Stromal cell of bone marrow (primary cell): ENCODE measurements at regions not wholly inside any gene's neighbourhood (a gene's known extent, or its start where the extent isn't known, plus 50 kb on each side); places are given as distances from the start of the nearest gene placed in this dataset.
"Not testable (repeated sequence)": the region's sequence is repeated elsewhere in the genome, so short reads cannot be mapped to it uniquely, and the experiment has no call there.

Experiments used
- DNase-seq: peaks from one replicate; pipeline ENCODE4 v3.0.0-alpha.2; 2012; ENCODE audit warnings: low read depth

DNA sequence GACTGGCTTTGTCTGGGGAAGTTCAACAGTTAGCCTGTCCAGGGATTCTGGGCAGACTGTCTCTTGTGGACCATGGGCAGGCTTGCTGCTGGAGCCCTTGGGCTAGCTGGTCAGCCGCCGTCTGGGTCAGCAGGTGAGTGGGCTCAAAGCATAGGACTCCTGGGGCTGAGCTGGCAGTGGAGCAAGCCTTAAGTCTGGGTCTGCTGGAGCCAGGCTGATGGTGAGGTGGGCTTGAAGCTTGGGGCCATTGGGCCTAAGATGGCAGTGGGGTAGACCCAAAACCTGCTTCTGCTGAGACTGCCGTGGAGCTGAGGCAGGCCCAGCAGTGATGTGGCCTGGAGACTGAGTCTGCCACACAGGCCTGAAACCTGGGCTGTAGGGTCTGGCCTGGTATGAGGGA lies 645.1 kb downstream of the RAPGEF2 start:
- no peak for DNase-seq

DNA sequence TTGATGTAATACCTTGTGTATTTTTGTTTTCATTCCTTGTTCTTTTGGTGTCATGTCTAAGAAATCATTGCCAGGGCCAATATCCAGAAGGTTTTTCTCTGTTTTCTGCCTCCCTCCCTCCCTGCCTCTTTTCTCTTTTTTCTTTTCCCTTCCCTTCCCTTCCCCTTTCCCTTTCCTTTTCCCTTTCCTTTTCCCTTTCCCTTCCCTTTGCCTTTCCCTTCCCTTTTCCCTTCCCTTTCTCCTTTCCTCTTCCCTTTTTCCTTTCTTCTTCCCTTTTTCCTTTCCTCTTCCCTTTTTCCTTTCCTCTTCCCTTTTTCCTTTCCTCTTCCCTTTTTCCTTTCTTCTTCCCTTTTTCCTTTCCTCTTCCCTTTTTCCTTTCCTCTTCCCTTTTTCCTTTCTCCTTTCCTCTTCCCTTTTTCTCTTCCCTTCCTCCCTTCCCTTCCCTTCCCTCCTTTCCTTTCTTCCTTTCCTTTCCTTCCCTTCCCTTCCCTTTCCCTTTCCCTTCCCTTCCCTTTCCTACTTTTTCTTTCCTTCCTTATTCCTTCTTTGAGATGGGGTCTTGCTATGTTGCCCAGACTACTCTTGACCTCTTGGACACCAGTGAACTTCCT lies 646.1 kb downstream of the RAPGEF2 start:
- DNase-seq, result no peak

DNA sequence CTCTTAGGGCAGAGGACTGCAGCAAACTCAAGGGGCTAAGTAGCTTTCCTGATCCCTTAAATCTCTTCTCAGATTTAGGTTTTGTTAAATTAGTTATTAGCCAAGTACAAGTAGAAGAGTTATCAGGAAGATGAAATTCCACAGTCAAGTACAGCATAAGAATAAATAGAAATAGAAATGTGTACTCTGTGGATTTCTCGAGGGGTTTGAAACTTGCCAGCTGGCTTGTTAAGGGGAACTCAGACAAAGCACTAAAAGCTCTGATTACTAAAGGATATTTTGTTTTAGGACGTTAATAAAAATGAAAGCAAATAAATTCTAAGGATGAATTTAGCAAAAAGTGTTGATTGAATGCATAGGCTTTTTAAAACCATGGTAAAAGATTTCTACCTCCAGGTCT lies 654.6 kb downstream of the RAPGEF2 start:
- no peak for DNase-seq

DNA sequence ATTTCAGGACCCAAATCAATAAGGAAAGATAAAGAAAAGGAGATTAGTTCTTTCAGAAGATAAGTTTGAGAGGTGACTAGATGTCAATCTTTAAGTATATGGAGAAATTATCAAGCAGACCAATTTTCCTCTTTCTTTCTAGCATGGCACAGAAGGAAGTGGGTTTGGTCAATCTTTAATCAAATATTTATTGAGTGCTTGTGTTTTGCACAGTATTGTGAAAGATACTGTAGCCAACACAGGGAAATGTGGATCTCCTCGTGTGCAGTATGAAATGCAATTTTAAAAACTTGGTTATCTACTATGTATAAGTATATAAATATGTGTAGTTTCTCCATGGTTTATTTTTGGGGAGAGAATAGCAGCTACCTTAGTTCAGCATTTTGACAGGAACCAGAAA lies 655.2 kb downstream of the RAPGEF2 start:
- DNase-seq, result no peak

DNA sequence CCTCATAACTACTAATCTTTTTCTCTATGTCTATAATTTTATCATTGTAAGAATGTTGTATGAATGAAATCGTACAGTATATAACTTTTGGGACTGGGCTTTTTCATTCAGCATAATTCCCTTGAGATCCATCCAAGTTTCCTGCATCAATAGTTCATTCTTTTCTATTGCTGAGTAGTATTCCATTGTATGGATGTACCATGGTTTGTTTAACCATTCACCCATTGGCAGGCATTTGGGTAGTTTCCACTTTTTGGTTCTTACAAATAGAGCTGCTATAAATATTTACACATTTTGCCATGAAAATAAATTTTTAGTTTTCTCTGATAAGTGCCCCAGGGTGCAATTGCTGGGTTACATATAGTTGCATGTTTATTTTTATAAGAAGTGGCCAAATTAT lies 659.8 kb downstream of the RAPGEF2 start:
- no peak for DNase-seq

DNA sequence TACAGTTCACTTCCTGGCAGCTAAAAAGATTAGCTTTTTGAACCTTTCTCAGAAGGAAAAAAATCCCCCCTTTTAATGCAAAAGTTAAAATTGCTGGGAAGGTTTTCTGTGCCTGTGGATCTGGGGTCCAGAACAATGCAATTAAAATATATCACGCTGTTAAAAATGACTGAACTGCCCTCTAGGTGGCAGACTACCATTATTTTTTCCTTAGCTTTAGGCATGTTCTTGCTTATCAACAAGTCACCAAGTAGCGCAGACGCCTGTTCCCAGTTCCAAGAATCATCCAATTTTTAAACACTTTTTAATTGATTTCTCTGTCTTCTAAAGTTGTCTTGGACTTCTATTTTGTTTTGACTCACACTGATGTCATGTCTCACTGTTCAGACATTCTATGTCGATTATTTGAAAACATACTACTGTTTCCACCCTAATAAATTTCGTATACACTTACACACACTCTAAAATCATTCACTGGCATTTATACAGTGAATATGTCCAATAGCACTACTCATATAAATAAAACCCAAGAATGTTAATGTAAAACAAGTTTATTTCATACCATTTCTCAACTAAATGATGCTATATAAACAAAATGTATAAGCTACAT lies 661.6 kb downstream of the RAPGEF2 start:
- peak; percentile 38 for DNase-seq

DNA sequence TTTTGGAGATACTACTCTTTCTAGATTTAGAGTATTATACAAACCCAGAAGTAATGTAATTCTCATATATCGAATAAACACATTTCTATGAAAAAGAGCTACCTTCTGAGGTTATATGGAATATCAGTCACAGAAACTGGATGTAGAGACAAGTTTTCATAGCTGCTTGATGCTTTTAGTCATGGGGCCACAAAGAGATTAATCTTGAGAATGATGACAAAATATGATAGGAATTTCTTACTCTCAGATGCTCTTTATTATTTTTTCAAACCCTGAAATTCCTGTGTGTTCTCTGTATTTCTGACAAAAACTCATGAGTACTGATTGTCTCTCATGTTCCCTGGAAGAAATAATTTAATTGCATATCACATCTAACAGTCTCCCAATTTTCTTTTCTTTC lies 662.5 kb downstream of the RAPGEF2 start:
- no peak for DNase-seq

DNA sequence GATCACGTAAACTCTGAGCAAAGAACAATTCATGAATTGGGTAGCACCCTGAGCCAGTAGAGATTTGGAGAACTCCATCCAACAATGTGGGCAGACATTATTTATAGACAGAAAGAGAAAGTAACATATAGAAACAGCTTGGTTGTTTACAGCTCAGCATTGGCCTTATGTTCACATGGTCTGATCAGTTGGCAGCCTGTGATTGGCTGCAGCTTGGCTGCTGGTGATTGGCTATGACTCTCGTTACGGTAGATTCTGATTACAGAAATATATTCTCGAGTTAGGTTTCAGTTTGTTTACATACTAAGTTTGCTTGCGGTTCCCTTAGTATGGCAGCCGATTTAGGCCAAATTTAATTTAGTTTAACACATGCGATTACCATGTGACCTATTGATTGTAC lies 663.4 kb downstream of the RAPGEF2 start:
- DNase-seq, result no peak

DNA sequence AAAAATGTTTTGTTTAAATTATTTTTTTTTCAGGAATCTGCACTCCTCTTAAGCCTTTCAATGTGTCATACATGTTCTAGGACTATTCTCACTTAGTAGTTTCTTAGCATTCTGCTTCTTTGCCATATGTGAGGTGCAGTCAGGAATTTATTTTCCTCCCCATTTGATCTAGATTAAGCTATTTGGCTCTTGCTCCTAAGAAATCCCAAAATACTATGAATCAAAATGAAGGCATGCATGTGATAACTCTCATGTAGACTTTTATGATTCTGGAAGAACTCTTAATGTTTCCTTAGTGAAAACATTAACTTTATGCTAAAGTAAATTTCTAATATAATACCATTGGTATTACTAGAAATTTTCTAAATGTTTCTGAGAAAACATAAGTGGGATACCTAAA lies 664.5 kb downstream of the RAPGEF2 start:
- no peak for DNase-seq

DNA sequence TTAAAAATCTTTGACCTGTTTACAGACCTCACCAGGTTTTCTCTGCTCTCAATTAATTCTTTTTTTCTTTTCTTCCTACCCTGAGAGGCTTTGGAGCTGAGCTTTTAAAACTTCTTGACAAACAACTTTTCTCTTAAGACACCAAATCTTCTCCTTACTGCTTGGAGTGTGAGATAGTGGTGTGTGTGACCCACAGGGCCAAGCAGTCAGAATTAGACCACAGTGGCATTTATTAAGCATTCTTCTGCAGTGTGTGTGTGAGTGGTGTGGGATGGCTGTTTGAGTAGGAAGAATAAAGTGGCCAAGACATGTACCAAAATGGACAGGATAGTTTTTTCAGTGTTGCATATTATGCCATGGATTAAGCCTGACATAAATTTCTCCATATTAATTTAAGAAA lies 665.1 kb downstream of the RAPGEF2 start:
- DNase-seq, result no peak

DNA sequence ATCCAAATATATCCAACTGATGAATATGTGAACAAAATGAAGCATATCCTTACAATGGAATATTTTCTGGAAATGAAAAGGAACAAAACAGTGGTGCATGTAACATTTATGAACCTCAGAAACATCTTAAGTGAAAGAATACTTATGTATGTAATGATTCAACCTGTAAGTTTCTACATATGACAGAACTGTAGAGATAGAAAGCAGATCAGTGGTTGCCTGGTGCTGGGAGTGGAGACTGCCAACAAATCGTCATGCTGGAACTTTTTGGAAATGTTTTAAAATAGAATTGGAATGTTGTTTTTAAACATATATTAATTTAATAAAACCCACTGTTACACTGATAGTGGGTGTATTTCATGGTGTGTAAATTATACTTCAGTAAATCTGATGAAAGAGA lies 667.5 kb downstream of the RAPGEF2 start:
- no peak for DNase-seq

DNA sequence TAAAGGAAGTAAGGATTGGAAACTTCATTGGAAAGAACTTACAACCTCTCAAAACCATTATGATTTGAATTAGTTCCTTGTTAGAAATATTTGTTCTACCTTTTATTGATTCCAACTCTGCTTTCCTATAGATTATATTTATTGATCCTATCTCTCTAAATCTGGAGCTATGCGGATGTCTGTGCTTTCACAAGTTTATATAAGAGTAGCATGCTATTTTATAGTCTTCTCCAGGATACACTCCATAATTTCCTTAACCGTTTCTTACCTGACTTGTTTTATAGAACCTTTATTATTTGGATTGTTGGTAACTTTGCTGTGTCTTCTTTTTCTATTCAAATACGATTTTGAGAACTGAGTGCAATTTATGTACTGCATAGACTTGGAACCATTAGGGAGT lies 668.1 kb downstream of the RAPGEF2 start:
- no peak for DNase-seq

DNA sequence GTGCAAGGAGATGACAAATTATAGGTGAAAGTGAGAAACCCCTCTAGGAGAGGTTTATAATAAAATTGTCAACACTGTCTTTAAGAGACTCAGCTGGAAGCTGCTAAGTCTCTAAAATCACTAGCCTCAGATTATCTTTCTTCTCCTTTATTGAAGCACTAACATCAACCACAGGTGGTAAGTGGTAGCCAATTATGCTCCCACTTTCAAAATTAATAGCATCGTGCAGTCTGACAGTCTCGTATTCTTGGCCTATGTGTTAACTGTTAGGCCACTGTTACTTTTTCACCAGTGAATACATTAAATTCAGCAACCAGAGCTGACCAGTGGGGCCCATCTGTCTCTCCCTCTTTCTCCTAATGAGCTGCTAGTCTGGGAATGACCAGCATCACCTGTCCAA lies 674.1 kb downstream of the RAPGEF2 start:
- DNase-seq, result no peak

DNA sequence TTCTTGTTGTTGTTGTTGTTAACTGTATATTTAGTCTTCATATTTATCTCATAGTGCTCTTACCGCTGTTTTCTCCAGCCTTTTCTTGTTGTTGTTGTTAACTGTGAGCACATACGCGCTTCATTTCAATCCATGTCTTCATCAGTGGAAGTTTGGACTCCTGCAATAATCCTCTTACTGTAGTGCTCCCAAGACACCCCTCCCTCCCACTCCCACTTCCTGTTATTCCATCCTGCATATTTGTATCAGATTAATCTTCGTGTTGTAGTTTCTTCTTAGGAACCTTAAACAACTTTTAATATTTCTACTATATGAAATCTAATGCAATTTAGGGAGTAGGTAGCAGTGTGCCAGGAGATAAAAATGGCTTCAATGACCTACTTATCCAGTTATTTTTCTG lies 674.8 kb downstream of the RAPGEF2 start:
- DNase-seq, result no peak

DNA sequence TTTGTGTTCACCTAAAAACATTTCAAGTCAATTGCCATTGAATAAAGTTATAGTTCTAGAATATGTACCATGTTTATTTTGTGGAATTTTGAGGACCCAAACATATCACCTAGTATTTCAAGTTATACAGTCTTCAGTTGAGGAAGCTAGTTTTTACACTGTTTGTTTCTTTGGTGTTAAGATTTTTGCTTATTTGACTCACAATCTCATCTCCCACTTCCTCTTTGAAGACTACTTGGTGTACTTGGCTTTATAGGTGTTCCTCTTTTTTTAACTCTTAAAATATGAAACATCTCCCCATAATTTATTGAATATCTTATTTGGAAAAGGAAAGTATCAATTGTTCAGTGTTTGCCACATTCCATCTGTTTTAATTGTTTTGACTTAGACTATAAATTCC lies 675.4 kb downstream of the RAPGEF2 start:
- DNase-seq, result no peak

DNA sequence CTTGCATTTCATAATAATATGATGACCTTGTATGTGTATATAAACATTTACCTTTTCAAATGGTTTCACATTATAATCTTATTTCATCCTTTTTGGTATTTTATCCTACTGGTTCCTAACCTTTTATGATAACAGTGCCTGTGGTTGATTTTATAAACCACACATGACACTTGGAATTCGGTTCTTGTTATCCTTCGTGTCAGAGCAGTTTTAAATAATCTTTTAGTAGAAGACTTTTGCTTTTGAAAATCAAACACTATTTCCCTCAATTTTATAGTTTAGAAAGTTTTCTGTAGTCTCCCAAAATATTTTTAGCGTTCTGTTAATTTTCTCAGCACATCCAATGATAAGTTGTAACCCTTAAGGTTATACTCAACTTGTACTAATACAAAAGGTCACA lies 676.8 kb downstream of the RAPGEF2 start:
- no peak for DNase-seq

DNA sequence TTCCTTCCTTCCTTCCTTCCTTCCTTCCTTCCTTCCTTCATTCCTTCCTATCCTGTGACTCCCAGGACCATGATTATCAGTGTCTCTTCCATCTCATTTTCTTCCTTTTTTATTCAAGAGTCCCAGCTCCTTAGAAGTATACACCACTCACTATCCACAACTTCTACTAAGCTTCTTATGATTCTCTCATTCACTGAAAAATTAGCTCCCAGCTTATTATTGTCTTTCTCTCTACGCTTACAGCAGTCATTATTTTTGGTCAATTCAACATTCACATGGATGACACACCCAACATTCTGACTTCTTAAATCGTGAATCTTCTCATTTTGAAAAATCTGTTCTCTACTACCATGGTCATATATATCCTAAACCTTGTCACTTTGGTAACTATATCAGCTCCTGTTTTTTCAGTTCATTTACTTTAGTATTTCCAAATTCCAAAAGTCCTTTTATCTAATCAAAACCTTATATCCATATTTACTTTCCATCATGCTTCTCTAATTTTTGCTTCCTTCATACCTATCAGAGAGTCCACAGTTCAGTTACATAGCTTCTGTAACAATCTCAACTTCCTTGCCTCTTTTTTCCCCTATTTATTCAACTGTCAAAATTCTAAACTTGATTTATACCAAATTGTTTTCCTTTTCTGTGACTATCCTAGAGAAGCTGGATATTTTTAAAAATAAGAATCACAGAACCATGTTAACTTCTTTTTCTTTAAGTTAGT lies 677.5 kb downstream of the RAPGEF2 start:
- no peak for DNase-seq

DNA sequence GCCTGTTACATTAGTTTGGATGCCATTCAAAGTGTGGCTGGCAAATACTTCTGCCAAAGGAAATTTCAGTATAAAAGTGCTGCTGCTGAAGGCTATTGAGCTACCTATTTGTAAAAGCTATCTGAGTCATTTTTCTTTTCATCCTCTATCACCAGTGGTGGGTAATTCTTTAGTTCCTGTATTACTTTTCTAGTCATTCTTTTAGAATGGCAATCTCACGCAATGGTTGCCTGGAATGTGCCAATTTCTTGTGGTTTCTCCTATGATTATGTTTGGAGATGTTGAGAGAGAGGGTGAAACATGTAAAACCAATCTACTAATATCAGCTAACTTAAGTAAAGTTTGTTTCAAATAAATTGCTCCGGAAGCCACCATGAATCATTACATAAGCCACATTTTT lies 685.0 kb downstream of the RAPGEF2 start:
- DNase-seq, result peak; percentile 25

DNA sequence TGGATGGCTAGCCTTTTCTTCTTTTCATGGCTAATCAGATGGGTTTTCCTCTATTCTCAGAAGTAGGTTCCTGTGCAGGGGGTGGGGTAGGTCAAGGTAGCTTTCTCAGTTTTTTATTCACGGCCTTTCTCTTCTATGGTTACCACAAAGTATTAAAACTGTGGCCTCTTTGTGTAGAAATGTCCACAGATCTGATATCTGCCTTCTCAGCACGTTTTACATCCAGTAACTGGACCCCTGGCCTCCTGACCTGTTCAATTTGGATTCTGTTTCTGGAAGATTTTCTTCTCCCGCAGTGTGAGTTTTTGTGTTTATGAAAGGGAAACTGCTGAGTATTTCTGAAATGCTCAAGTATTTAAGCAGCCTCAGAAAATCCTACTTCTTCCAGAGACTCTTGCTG lies 688.5 kb downstream of the RAPGEF2 start:
- DNase-seq, result no peak

DNA sequence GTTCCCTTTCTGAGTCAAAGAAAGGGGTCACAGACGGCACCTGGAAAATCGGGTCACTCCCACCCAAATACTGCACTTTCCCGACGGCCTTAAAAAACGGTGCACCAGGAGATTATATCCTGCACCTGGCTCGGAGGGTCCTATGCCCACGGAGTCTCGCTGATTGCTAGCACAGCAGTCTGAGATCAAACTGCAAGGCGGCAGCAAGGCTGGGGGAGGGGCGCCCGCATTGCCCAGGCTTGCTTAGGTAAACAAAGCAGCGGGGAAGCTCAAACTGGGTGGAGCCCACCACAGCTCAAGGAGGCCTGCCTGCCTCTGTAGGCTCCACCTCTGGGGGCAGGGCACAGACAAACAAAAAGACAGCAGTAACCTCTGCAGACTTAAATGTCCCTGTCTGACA lies 701.7 kb downstream of the RAPGEF2 start:
- not testable (repeated sequence) for DNase-seq

DNA sequence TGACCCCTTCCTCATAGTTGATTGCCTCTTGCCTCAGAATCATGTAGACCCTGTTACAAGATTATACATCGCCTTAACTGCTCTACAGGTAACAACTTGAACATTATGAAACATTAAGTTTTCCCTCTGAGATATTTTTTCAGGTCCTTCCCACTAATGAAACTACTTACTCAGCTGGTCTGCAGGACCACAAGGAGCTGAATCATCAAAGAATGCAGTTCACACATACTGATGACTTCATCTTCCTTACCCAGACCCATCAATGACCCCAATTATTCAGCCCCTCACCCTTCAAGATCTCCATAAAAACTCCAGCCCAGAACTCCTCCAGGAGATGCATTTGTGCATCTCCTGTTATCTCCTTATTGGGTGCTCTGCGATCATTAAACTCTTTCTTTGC lies 720.9 kb downstream of the RAPGEF2 start:
- no peak for DNase-seq

DNA sequence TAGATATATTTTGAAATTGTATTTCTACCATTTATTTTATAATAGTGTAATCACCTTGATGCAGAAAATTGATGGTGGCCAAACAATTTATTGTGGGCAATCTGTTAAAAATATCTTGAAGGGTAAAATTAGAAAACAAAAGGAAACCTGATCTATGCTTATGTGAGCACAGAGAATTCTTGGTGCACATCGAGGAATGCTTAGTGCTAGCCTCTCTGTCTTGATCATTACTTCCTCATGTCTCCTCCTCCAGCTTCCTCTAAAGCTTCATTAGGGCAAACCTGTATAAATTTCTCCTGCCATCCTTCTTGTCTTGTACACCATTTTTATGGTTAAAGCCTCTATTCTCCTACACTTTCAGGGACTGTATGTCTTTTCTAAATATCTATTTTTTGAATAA lies 725.8 kb downstream of the RAPGEF2 start:
- no peak for DNase-seq

DNA sequence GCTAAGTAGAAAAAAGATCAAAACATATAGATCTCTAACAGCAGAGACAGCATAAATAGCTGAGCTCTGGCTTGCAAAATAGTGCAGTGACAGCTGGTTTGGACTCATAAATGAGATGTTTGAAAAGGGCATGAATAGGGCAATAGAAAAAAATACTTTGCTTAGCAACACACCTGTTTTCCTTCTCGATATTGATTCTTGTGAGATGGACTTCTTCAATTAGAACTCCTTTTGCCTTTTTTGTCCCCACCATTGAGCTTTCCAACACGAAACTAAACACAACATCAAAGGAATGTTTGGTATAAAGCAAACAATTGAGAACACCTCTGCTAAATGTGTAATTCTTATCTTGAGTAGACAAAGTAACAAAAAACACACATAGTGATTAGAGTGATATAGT lies 726.3 kb downstream of the RAPGEF2 start:
- no peak for DNase-seq

DNA sequence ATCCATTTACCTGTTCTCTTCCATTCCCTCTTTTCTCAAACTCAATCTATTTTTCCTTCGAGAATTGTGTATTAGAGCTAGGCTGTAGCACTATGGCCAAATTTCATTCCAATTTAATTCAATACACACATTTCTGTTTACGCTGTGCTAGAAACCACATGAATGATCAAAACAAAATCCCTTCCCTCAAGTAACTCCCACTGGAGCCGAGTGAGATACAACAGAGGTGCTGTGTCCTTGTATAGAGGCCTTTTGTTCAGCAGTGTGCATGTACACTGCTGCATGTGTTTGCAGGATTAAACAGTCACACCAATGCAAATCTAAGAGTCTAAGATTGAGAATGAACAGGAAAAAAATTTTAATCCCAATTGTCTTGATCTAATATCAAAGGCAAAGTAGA lies 734.2 kb downstream of the RAPGEF2 start:
- no peak for DNase-seq
